Uterus (tissue), 3 donors: ENCODE measurements at regions not wholly inside any gene's neighbourhood (a gene's known extent, or its start where the extent isn't known, plus 50 kb on each side); places are given as distances from the start of the nearest gene placed in this dataset.

ENCODE experiments used
- DNase-seq, 2 donors: peaks; one replicate each; pipeline ENCODE4 v3.0.0-alpha.2; 2019 to 2020
- H3K27ac ChIP-seq, 2 donors: fragments of 200-600 bp; sonication (generic); 1 replicate in 1 of 2; 2 replicates in 1 of 2; pipeline ENCODE4 v1.5.1; 2016 to 2018
- H3K27me3 ChIP-seq, 2 donors: fragments of 200-600 bp; sonication (generic); one replicate each; pipeline ENCODE4 v1.5.1; 2018 to 2019; ENCODE audit warnings: control low read depth in 1 of 2
- H3K36me3 ChIP-seq, 2 donors: fragments of 200-600 bp; sonication (generic); one replicate each; pipeline ENCODE4 v1.5.1; 2019; ENCODE audit warnings: control low read depth in 1 of 2
- H3K4me1 ChIP-seq, 2 donors: fragments of 200-600 bp; sonication (generic); one replicate each; pipeline ENCODE4 v1.5.1; 2018 to 2019; ENCODE audit warnings: control low read depth in 1 of 2
- H3K4me3 ChIP-seq, 2 donors: fragments of 200-600 bp; sonication (generic); 1 replicate in 1 of 2; 2 replicates in 1 of 2; pipeline ENCODE4 v1.5.1; 2018 to 2019; ENCODE audit warnings: mild to moderate bottlenecking in 1 of 2
- H3K9me3 ChIP-seq, 2 donors: fragments of 200-600 bp; sonication (generic); one replicate each; pipeline ENCODE4 v1.5.1; 2019; ENCODE audit warnings: control low read depth in 1 of 2
- POLR2A ChIP-seq, 2 donors: fragments of 450-650 bp; IDR thresholded peaks; one replicate each; pipeline ENCODE4 v1.6.1; 2016; ENCODE audit warnings: antibody characterized with exemption in 2 of 2, mild to moderate bottlenecking in 1 of 2, moderate library complexity in 1 of 2
- intact Hi-C: fragments of 100-400 bp; cut with DNase I; formaldehyde crosslinking; loops from one replicate; pipeline ENCODE4 v1.15.1; 2023; ENCODE audit warnings: low total_unique reads
- TF ChIP-seq, protein P1 (sequence below), 4 experiments: fragments of 200-600 bp in 2 of 4; fragments of 450-650 bp in 2 of 4; sonication (generic) in 2 of 4; IDR thresholded peaks; one replicate each; pipeline ENCODE4 v1.5.1; 2016 to 2019; ENCODE audit warnings: antibody characterized with exemption in 4 of 4, mild to moderate bottlenecking in 2 of 4, moderate library complexity in 1 of 4
- donor health status: DM: yes; HTN: yes; CAD: no.

DNA sequence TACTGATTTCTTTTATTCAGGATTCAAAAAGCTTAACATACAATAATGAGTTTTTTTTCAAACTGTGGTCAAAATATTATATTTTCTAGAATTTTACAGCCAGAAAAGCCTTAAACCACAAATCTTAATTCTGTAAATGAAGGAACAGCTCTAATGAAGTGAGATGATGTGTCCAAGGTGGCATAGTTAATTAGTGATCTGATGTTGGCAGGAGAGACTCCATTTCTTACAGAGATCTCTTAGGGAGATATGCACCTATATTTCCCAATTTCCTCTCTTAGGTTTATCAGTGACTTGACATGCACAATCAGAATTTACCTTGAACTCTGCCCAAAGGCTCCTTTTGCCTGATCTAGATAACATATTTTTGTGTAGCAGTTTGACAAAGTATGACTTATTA lies 211.1 kb upstream of the ZNF804B start:
- no peak for TF ChIP-seq POLR2A (IDR thresholded peaks at IDR 0.05)
- TF ChIP-seq, protein P1, sequence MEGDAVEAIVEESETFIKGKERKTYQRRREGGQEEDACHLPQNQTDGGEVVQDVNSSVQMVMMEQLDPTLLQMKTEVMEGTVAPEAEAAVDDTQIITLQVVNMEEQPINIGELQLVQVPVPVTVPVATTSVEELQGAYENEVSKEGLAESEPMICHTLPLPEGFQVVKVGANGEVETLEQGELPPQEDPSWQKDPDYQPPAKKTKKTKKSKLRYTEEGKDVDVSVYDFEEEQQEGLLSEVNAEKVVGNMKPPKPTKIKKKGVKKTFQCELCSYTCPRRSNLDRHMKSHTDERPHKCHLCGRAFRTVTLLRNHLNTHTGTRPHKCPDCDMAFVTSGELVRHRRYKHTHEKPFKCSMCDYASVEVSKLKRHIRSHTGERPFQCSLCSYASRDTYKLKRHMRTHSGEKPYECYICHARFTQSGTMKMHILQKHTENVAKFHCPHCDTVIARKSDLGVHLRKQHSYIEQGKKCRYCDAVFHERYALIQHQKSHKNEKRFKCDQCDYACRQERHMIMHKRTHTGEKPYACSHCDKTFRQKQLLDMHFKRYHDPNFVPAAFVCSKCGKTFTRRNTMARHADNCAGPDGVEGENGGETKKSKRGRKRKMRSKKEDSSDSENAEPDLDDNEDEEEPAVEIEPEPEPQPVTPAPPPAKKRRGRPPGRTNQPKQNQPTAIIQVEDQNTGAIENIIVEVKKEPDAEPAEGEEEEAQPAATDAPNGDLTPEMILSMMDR (IDR thresholded peaks at IDR 0.05) = no peak
- DNase-seq = no peak

DNA sequence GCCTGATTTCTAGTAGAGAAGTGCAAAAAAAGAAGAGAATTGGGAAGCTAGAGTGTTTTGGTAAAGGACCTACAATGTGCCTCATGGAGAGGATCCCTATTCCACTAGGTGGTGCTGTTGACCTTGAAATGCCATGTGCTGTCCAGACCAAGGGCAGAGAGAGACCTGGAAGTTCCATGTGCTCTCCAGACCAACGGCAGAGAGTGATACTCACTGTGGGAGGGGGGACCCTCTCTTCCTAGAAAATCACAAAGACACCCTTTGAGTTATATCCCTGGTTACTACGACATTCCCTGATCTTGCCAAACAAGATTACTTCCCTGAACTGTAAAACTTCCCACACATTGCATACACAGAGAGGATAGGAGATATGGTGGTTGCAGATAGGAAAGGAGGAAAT lies 212.7 kb upstream of the ZNF804B start:
- Histone ChIP-seq H3K27me3 (no peaks in the 10 kb centered on the region), H3K27ac (no peak overlapping the region), H3K36me3 (no peaks in the 10 kb centered on the region), H3K4me1 (no peaks in the 10 kb centered on the region), H3K9me3 (no peaks in the 10 kb centered on the region), H3K4me3 (no peak overlapping the region)
- intact Hi-C loops = no loop called here
- no peak for DNase-seq
- TF ChIP-seq, protein P1 (IDR thresholded peaks at IDR 0.05) = no peak
- TF ChIP-seq POLR2A (IDR thresholded peaks at IDR 0.05) = no peak

More for the DNA sequence above, 211.1 kb upstream of the ZNF804B start:
- no peaks in the 10 kb centered on the region for H3K9me3 ChIP-seq
- H3K4me1 ChIP-seq = no peaks in the 10 kb centered on the region
- H3K27ac ChIP-seq = no peak overlapping the region
- H3K27me3 ChIP-seq = no peaks in the 10 kb centered on the region
- no peaks in the 10 kb centered on the region for H3K36me3 ChIP-seq
- no peak overlapping the region for H3K4me3 ChIP-seq
- intact Hi-C loops = no loop called here

DNA sequence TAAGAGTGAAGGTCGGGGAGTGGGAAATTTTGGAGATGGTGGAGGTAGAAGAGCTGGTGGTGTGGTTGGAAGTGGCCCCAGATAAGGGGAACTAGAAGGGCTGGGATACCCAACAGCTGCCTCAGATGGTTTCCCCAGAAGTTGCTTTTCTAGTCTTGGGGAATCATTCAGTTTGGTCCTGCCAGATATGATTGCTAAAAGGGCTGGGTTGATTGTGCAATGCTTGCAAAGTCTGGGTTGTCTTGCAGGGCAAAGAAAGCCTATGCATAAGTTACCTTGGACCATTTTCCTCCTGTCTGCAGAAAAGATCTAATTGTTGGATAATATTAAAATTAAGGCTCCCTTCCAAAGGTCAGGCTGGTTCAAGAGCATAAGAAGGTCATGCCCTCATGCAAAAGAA lies 213.8 kb upstream of the ZNF804B start:
- Histone ChIP-seq H3K36me3 (no peaks in the 10 kb centered on the region), H3K9me3 (no peaks in the 10 kb centered on the region), H3K4me3 (no peak overlapping the region), H3K27me3 (no peaks in the 10 kb centered on the region), H3K4me1 (no peaks in the 10 kb centered on the region), H3K27ac (no peak overlapping the region)
- TF ChIP-seq, protein P1 (IDR thresholded peaks at IDR 0.05) = no peak
- TF ChIP-seq POLR2A (IDR thresholded peaks at IDR 0.05) = no peak
- intact Hi-C loops = no loop called here
- DNase-seq = no peak

DNA sequence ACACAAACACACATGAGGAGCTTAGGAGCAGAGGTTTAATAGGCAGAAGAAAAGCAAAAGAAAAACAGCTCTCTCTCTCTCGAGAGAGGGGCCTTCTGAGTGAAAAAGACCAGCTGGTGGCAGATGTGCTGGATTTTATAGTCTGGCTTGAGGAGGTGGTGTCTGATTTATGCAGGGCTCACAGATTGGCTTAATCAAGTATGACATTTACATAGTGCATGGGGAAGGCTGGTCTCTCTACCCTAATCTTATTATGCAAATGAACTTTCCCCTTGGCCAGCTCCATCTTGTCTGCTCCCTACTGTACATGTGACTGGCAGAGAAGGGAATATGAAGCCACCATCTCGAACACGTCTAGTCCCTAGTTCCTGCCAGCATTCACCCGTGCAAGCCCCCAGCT lies 219.5 kb upstream of the ZNF804B start:
- no peaks in the 10 kb centered on the region for H3K9me3 ChIP-seq
- no peaks in the 10 kb centered on the region for H3K36me3 ChIP-seq
- TF ChIP-seq POLR2A (IDR thresholded peaks at IDR 0.05) = no peak
- DNase-seq = no peak
- no peak overlapping the region for H3K27ac ChIP-seq
- intact Hi-C loops = no loop called here
- H3K27me3 ChIP-seq = no peaks in the 10 kb centered on the region
- H3K4me1 ChIP-seq = no peaks in the 10 kb centered on the region
- no peak overlapping the region for H3K4me3 ChIP-seq

DNA sequence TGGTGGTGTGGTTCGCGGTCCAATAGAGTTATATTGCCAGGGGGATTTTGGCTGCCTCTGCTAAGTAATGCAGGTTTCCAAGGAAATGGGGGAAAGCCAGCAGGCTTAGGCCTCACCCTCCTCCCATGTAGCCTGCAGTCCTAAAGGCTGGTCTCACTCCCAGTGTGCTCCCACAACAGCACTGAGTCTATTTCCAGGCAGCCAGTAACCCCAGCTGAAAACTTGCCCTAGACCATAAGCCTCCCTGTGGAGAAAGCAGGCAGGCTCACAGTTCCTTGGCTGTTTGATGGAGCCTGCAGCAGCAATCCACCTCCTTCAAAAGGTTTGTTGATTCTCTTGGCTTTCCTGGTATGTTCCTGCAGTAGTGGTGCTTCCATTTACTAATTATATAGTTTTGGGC lies 220.0 kb upstream of the ZNF804B start:
- H3K27me3 ChIP-seq = no peaks in the 10 kb centered on the region
- TF ChIP-seq, protein P1 (IDR thresholded peaks at IDR 0.05) = no peak
- TF ChIP-seq POLR2A (IDR thresholded peaks at IDR 0.05) = no peak
- no peak for DNase-seq
- no peaks in the 10 kb centered on the region for H3K4me1 ChIP-seq
- no peaks in the 10 kb centered on the region for H3K9me3 ChIP-seq
- no peaks in the 10 kb centered on the region for H3K36me3 ChIP-seq
- no peak overlapping the region for H3K27ac ChIP-seq
- no peak overlapping the region for H3K4me3 ChIP-seq
- intact Hi-C loops = no loop called here

DNA sequence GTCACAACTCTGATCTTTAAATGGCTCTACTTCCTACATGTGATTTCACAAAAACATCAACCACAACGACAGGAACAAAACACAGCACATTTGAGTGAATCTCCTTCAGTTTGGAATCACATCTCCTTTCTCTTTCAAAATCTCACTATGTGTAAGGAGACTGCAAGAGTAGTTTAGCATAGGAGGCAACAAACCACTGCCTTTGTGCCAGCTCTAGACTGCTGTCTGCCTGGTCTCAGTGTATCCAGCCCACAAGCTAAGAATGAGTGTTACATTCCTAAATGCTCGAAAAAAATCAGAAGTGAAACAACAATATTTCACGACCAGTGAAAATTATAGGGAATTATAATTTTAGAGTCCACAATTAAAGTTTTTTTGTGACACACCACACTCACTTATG lies 217.0 kb upstream of the STEAP4 start:
- Histone ChIP-seq H3K27me3 (no peaks in the 10 kb centered on the region), H3K36me3 (no peaks in the 10 kb centered on the region), H3K9me3 (no peaks in the 10 kb centered on the region), H3K4me1 (no peaks in the 10 kb centered on the region), H3K4me3 (no peak overlapping the region), H3K27ac (no peak overlapping the region)
- intact Hi-C loops = no loop called here
- no peak for TF ChIP-seq POLR2A (IDR thresholded peaks at IDR 0.05)
- TF ChIP-seq, protein P1 (IDR thresholded peaks at IDR 0.05) = no peak
- DNase-seq = no peak
